AG04450 (cell line): ENCODE measurements at regions not wholly inside any gene's neighbourhood (a gene's known extent, or its start where the extent isn't known, plus 50 kb on each side); places are given as distances from the start of the nearest gene placed in this dataset.

ENCODE experiments used
- CTCF ChIA-PET: fragments of 300-600, 350-600 bp; formaldehyde crosslinking; extraction: SDS; loops from one replicate; lab custom pipeline; 2022; ENCODE audit warnings: antibody characterized with exemption, inconsistent platforms; lab: Charles Lee
- POLR2A ChIA-PET: fragments of 350-600 bp; formaldehyde crosslinking; extraction: SDS; loops from one replicate; lab custom pipeline; 2021; ENCODE audit warnings: antibody characterized with exemption, inconsistent platforms; lab: Yijun Ruan, JAX
- DNase-seq: peaks from one replicate; pipeline ENCODE4 v3.0.0-alpha.2; 2011; ENCODE audit warnings: low read depth, low spot score
- H3K27ac ChIP-seq: one replicate; pipeline ENCODE4 v1.5.1; 2012; ENCODE audit warnings: low read depth, low read length, control low read depth
- H3K27me3 ChIP-seq: one replicate; pipeline ENCODE4 v1.6.0; 2012; ENCODE audit warnings: low read length; ENCODE audit not compliant: control insufficient read depth, insufficient read depth
- H3K4me3 ChIP-seq: 2 replicates; pipeline ENCODE4 v1.5.1; 2011; ENCODE audit warnings: mild to moderate bottlenecking, low read depth, low read length, control low read depth
- H3K9me3 ChIP-seq: 2 replicates; pipeline ENCODE4 v1.5.1; 2012; ENCODE audit warnings: low read length; ENCODE audit not compliant: control insufficient read depth, insufficient read depth
- CTCF ChIP-seq: IDR thresholded peaks from 2 replicates; pipeline ENCODE4 v1.5.1; 2011; ENCODE audit warnings: low read depth, low read length, control low read depth, inconsistent platforms

DNA sequence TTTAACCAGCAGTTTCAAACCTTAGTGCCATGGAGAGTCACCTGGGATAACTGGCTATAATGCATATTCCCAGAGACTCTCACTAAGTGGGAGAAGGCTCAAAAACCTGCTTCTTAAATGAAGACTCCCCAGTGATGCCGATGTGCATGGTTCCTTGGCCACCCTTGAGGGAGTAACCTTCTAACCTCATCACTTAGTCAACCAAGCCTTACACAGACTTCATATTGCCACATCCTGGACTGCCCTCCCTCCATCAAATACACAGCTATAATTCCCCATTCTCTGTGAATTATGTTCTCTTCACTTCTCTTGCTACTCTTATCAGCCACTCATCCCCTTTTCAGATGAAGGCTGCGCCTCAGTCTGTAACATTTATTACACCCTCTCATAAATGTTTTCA, 462.9 kb upstream of the RGPD4 start:
- H3K27ac ChIP-seq, result no peak overlapping the region
- ChIA-PET POLR2A (no interaction called here), CTCF (no interaction called here)
- no peak overlapping the region for H3K4me3 ChIP-seq
- no peak for DNase-seq
- H3K9me3 ChIP-seq, result peaks cover 4% of the 10 kb centered on the region; the same call in 1 of the 2 replicates
- no peaks in the 10 kb centered on the region for H3K27me3 ChIP-seq
- TF ChIP-seq CTCF, result no peak

- DNase-seq, result no peak
- CTCF ChIA-PET, result no interaction called here
- H3K27ac ChIP-seq, result no peak overlapping the region
- peaks cover 4% of the 10 kb centered on the region; the same call in 1 of the 2 replicates for H3K9me3 ChIP-seq
- no peak for TF ChIP-seq CTCF
- H3K27me3 ChIP-seq, result no peaks in the 10 kb centered on the region
- no peak overlapping the region for H3K4me3 ChIP-seq
- POLR2A ChIA-PET, result no interaction called here
Measured at GRCh38 chr2:107364361-107364950, 462.2 kb upstream of the RGPD4 start.

GRCh38 chr2:107374249-107374648, 452.4 kb upstream of the RGPD4 start:
- no peaks in the 10 kb centered on the region for H3K9me3 ChIP-seq
- no peak for TF ChIP-seq CTCF
- CTCF ChIA-PET, result no interaction called here
- H3K27ac ChIP-seq, result no peak overlapping the region
- no peaks in the 10 kb centered on the region for H3K27me3 ChIP-seq
- H3K4me3 ChIP-seq, result no peak overlapping the region
- POLR2A ChIA-PET, result no interaction called here
- no peak for DNase-seq

- ChIA-PET CTCF (no interaction called here), POLR2A (no interaction called here)
- DNase-seq, result no peak
- Histone ChIP-seq H3K27me3 (no peaks in the 10 kb centered on the region), H3K4me3 (no peak overlapping the region), H3K27ac (no peak overlapping the region), H3K9me3 (no peaks in the 10 kb centered on the region; the same call in 1 of the 2 replicates)
- no peak for TF ChIP-seq CTCF
Measured at GRCh38 chr2:107376909-107377308, 449.8 kb upstream of the RGPD4 start.

- no peaks in the 10 kb centered on the region; the same call in 1 of the 2 replicates for H3K9me3 ChIP-seq
- H3K27ac ChIP-seq, result no peak overlapping the region
- no peak for TF ChIP-seq CTCF
- H3K4me3 ChIP-seq, result no peak overlapping the region
- POLR2A ChIA-PET, result no interaction called here
- CTCF ChIA-PET, result no interaction called here
- DNase-seq, result no peak
- no peaks in the 10 kb centered on the region for H3K27me3 ChIP-seq
Measured at GRCh38 chr2:107380912-107381311, 445.8 kb upstream of the RGPD4 start.
